GM19468 (cell line): ENCODE measurements at regions not wholly inside any gene's neighbourhood (a gene's known extent, or its start where the extent isn't known, plus 50 kb on each side); places are given as distances from the start of the nearest gene placed in this dataset.

Source experiments
- ATAC-seq: cut with Tn5 transposase; IDR thresholded peaks from one replicate; pipeline ENCODE4 v1.9.1; 2021; ENCODE audit warnings: mild to moderate bottlenecking, moderate library complexity, moderate number of reproducible peaks; ENCODE audit not compliant: unreplicated experiment; ENCODE audit errors: extremely low read depth

DNA sequence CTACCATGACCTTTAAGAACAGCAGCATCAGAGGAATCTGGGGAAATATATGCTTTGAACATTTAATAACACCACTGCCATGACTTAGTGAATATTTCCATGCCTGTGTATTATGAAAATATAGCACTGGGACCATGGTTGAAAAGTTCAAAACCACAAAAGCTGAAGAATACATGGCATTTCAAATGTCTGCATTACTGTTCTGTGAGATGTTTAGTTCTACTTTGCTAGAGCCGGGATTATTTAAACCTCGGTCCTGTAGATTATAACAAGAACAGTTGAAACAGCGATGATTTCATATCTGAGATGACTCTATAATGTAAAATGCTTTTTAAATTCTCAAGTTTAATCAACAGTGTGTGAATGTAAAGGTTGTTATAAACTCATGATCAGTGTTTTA lies 126.7 kb upstream of the AGA start:
- no peak for ATAC-seq

DNA sequence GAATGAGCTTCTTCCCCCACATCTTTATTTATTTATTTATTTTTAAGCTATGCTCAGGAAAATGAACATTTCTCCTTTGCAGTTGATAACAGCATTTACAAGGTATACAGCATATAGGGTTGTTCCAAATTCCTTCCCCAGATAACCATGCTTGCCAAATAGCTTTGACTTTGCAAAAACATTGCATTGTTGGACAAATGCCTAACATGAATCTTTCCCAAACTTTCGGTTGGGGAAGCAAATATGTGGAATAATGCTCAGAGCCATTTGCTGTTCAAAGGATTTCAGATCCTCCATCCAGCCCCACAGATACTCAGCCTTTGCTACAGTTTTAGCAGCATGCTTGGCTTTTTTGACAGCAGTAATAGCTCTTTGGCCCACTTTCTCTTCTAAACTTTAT lies 127.2 kb upstream of the AGA start:
- no peak for ATAC-seq

DNA sequence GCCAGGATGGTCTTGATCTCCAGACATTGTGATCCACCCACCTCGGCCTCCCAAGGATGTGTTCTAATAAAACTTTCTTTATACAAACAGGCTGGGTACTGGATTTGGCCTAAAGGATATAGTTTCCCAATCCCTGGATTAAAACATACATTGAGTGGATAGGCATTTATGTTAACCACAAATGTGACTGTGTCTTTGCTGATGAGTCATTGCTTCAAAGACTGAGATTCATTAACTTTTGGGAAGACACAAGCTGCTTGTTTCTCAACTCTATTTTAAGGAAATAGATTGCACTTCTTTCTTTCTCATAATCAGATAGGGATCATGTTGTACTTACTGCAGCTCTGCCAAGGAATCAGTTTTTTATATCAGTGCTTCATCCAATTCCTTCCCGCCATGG lies 131.3 kb upstream of the AGA start:
- no peak for ATAC-seq

DNA sequence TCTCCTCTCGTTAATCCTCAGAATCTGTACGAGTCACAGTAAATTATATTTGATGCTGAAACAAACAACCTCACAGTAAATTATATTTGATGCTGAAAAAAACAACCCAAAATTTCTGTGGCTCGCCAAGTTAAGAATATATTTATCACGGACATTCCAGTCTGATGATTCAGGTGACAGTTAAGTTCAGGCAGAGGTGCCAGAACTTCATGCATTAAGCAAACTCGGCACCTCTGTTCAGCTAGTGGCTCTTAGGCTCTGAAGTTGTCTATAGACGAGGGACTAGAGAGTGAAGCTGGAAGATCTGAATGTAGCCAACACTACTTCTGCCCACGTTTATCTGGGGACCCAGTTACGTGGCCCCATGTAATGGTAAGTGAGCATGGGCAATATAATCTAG lies 132.2 kb upstream of the AGA start:
- ATAC-seq = no peak

DNA sequence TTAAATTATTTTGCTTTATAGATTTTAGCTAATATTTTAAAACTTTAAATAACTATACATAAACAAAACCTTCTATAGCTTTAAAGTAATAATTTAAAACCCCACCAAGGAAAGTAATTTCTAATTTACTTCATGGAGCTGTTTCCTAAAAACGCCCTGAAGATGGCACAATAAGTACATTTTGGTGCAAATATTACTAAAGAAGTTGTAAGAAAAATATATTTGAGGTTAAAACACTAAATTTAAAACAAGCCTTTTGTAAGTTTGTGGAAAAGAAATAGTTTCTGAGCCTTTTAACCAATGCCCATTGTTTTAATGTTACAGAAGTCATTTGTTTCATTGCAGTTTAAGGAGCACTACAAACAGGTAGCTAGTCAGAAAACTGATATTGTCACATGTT lies 137.4 kb upstream of the AGA start:
- no peak for ATAC-seq

DNA sequence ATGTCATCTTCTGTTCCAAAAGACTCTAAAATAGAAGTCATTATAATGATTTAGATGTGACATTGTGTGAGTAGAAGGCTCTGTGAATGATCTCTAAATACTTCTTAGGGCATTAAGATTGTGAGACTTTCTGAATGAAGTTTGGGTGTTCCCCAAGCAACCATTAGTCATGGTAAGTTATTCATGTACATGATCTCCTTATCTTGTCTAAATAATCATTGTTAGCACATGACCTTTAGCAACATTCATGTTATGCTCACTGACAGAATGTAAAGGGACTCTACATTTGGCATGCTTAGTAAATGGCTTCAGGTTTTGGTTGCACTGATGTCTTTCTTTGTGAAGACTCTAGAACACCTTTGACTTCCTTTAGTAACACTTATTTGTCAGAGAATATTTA lies 140.8 kb upstream of the AGA start:
- ATAC-seq = no peak

DNA sequence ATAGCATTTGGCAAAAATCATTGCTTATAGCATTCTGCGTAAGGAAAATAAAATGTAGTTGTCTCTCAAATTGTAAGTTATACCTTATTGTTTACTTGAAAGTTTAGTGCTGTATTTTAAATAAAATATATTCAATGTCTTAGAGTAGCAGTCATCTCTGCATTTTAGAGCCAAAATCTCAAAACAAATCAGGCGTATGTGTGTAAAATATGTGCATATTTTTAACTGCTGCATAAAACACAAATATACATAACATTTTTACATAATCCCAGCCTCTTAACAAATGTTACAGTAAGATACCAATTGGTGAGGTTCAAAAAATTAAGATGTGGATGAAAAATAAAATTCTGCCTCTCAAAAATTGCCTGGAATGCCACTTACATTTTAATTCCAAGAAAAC lies 145.8 kb upstream of the AGA start:
- ATAC-seq = no peak

DNA sequence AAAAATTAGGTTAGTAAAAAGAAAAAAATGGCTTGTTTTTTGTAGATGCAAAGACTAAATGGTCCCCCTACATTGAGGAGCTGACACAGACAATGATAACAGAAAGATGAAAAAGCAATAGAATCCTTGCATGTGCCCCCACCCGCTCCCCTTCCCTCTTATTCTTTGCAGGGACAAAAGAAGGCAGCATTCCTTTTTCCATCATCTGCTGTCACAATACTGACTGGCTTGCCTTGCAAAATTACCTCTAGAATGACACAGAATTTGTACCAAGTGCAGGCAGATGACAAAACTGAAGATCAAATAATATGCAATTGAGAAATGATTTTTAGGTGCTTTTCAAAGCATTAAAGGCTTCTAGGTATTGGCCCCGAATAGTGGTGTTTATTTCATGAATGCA lies 153.1 kb upstream of the AGA start:
- no peak for ATAC-seq

DNA sequence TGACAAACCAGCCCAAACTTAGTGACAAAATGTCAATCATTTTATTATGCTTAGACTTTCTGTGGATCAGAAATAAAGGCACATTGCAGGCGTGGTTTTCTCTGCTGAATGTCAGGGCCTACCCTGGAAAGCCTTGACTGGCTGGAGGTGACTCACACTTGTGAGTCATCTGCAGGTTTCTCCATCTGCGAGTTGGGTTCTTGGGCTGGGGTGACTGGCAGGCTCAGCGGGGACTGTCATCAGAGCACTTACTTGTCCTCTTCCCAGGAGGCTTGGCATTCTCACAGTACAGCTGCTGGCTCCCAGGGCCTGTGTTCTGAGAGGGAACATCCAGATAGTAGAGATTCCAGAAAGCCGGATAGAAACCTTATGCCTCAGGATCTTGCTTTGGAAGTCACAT lies 153.8 kb upstream of the AGA start:
- no peak for ATAC-seq

DNA sequence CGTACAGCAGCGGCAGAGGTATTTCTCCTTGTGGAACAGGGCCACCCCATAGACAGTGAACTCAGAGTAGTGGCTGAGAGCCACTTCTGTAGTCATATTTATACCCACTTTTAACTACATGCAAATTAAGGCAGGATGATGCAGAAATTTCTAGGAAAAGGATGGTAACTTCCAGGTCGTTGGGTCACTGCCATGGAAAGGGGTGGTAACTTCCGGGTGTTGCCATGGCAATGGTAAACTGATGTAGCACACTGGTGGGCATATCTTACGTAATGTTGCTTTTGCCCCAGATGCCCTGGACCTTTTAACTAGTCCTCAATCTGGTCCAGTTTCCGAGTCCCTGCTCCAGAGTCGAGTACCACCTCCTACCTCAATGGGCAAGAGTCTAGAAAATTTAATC lies 154.8 kb upstream of the AGA start:
- no peak for ATAC-seq

DNA sequence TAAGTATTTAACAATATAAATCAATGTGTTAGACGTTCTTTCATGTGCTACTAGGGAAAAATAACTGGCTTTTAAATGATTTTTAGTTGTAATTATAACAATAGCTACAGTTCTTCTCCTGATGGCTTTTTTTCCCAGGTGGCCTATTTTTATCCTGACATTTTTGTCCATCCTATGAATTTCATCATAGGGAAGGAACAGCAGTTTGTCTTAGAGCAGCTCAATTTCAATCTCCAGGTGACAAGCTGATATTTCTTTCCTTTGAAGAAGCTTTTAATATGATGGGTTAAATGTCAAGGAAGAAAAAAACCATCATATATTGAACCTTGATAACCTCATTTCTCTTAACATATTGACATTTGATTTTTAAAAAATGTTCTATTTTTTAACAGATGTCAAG lies 163.0 kb upstream of the AGA start:
- ATAC-seq = no peak

DNA sequence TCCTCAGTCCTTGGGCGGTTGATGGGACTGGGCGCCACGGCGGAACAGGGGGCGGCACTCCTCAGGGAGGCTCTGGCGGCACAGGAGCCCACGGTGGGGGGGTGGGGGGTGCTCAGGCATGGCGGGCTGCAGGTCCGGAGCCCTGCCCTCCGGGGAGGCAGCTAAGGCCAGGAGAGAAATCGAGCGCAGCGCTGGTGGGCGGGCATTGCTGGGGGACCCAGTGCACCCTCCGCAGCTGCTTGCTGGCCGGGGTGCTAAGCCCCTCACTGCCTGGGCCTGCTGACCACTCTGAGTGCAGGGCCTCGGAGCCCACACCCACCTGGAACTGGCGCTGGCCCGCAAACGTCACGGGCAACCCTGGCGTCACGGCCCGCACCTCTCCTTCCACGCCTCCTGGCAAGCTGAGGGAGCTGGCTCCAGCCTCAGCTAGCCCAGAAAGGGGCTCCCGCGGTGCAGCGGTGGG lies 164.9 kb upstream of the AGA start:
- ATAC-seq = no peak

DNA sequence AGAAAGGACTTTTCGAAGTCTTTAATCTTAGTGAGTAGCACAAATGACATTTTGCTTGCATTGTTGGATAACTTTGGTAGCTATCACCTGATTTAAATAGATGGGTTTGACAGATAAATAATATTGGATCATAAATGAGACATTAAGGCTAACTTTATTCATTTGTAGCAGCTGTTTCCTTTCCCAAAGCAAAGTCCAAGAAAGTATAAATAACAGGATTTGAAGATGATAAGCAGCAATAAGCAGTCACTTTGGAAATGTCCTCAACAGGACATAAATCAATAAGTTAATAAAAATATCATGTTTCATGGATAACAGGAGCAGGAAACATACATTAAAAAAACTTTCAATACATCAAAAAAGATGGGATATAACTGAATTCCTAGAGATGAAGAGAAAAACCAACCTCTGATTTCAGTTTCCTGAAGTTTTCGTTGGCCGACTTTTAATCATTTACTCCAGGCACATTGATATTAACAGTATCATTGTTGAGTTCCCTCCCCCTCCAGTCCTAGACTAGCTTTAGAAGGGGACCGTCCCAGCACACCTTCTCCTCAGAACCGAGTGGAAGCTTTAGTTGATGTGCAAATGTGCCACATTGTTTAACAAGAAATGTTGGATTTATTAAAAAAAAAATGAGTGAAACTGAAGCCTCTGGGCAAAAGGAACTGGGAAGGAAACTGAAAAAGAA lies 169.9 kb upstream of the AGA start:
- no peak for ATAC-seq

DNA sequence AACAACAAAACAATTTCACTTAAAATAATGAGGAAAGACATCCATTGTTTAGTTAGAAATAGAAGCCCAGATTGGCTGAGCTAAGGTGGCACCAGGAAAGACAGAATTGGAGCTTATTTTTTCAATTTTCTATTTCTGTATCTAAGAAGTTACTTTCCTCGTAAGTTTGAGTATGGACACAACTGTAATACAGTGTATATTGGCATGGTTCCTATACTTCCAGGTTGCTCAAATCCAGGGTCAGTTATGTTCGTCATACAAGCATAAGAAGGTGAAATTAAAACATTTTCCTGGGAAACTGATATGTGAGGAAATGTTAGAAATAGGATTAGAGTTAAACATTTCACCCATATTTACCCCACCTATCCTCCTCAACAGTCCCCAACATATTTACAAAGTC lies 170.4 kb upstream of the AGA start:
- ATAC-seq = no peak

DNA sequence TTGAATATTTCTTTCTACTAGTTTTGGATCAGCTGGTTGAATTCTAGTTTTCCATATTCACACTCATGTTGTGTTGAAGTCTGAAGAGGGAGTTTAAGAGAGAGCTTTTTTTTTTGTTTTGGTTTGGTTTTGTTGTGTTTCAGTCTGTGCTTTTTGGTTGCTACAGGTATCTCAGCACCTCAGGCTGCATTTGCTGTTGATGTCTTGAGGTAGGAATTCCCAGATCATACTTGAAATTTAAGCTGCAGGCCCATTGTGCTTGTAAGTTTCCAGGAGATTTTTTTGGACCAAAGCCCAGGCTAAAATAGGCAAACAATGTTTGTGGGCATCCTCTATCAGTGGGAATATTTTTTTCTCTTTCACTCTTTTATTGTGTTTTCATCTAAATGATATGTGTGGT lies 190.2 kb upstream of the AGA start:
- no peak for ATAC-seq

DNA sequence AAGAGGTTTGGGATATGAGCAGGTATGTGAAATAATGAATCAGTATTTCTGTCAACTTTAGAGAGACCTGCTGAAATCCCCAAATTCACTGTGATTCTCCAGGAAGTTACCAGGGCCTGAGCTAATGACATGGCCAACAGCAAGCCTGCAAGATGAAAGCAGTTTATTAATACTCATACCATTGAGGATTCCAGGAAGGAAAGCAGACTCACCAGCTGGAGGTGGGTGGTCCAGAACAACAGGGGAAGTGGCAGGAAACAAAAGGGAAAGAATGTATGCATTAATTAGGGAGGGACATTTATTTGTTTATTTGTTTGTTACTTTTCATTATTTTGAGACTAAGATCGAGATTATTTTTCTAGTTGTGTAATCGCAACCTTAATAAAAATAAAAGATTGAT lies 196.6 kb upstream of the AGA start:
- ATAC-seq = no peak

DNA sequence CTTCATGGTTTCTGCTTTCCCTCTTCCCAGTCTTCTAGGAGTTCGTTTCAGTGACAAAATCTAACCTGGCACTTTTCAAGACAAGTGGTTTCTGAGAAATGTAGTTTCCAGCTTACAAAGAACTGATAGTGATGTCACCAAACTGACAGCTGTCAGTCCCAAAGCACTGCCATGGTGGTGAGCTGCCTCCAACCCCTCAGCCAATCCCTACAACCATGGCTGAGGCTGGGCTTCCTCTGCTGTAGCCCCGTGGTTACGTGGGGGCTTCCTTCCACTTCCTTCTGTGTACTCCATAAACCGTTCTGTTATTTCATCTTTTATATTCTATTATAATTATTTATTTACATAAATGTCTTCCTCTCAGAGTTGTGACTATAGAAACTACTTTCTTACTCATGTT lies 198.6 kb upstream of the AGA start:
- no peak for ATAC-seq

DNA sequence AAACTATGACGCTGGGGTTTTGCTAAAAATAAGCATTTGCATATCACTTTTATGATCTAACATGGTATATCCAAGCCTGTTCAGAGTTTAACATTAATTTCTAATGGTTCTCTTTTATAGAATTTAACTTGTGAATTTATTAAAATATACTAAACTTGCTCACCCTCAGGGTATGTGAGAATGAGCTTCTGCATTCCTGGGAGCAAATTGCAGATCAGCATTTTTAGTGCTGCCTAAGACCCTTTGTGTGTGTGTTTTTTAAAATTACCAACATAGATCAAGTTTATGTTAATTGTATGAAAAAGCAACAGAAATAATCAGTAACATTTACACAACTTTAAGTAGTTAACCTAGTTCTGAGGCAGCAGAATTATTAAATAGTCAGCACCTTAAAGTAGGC lies 218.0 kb upstream of the AGA start:
- no peak for ATAC-seq

DNA sequence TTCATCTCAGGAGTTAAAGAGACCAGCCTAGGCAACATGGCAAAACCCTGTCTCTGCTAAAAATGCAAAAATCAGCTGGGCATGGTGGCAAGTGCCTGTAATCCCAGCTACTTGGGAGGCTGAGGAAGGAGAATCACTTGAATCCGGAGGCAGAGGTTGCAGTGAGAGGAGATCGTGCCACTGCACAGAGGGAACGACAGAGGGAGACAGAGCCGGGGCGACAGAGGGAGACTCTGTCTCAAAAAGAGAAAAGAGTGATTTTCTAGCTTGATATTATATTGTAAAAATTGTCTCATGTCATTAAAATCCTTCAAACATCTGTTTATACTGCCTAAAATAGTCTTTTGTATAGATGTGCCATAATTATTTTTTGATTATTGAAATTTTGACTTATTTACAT lies 225.4 kb upstream of the AGA start:
- no peak for ATAC-seq

DNA sequence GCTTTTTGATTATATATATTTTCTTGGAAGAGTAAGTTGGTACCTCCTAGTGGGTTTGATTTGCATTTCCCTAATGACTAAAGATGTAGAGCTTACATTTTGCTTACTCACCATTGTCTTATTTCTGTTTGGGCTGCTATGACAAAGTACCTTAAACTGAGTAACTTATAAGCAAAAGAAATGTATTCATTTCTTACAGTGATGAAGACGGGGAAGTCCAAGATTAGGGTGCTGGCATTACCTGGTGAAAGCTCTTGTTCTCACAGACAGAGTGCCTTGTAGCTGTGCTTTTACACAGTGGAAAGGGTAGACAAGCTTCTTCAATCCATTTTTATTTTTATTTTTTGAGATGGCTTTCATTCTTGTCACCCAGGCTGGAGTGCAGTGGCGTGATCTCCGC lies 229.2 kb upstream of the AGA start:
- ATAC-seq = no peak

DNA sequence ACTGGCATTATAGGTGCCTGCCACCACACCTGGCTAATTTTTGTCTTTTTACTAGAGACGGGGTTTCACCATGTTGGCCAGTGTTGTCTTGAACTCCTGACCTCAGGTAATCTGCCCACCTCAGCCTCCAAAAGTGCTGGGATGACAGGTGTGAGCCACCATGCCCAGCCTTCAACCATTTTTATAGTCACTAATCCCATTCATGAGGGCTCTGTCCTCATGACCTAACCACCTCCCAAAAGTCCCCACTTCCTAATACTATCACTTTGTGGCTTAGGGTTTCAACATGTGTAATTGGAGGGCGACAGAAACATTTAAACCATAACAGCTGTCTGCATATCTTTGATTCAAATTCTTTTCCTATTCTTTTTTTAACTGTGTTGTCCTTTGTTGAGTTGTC lies 229.6 kb upstream of the AGA start:
- no peak for ATAC-seq

DNA sequence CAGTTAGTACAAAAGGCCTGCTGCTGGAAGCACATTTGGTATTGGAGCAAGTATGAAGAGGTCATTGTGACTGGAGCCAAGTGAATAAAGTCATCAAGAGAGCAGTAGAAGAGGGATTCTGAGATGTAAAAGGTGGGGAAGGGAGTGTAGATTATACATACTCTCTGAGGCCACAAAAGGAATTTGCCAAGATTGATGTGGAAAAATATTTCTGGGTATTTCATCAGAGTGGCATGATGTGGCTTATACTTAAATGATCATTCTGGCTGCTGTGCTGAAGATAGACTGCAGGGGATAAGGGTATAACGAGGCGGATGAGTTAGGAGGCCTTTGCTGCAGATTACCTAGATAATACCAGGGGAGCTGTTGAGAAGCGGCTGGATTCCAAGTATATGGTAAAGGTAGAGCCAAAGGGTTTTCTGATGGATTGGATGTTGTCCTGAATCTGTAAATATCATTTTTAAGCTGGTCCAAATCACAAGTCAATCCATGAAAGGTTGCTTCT lies 231.8 kb upstream of the AGA start:
- no peak for ATAC-seq

DNA sequence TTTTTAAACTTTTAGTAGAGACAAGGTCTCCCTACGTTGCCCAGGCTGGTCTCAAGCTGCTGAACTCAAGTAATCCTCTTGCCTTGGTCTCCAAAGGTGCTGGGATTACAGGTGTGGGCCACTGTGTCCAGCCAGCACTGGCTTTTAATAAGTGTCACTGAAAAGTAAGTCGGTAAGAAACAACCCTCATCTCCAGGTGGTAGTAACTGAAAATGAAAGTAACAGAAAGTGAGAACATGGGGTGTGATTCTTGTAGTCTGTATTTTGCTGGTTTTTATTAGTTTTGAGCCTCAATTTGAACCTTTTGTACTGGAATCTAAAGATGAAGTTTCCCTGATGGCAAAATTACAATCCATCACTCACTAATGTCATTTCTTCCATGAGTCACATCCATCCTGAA lies 238.1 kb upstream of the AGA start:
- ATAC-seq = no peak
